ENCODE measurements at regions not wholly inside any gene's neighbourhood (a gene's known extent, or its start where the extent isn't known, plus 50 kb on each side); places are given as distances from the start of the nearest gene placed in this dataset.

DNA sequence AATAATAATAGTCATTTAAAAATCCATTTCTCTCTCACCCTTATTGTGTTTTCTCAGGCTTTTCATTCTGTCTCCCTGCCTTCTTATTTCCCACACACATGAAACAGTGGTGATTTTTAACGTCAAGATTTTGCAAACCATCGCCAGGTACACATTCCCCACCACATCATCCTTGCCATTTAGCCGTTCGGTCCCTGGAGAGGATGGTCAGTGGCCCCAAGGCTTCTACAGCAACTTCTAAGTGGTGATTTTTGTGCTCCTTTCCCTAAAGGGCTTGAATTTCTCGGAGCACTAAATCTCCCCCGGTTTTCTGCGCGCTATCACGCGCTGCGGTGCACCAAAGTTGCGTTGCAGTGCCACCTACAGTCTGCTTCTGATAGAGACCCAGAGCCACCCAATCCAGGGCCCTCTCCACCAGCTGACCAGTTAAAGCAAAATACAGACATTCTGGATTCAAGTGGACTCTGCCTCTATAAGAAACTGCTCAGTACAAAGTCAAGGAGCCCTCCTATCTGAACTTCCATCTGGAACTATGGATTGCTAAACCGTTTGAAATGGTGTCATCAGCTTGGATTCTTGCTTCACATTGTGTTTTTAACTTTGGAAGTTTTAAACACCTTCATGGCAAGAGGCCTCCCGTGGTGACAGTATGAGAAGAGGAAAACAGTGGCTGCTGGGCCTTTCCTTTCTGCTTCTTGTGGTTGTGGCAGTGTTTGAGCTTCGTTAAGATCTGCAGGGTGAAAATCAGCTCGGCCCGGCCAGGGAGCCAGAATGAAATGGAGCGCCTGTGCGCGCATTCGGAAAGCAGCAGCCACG lies 234.0 kb downstream of the SPTSSA start:
- Histone ChIP-seq H3K27ac (no peak overlapping the region), H3K9ac (no peak overlapping the region), H3K79me2 (ENCODE audit: insufficient read depth, low read depth) (no peaks in the 10 kb centered on the region), H3K27me3 (ENCODE audit: insufficient read depth, low read depth) (no peaks in the 10 kb centered on the region), H4K20me1 (ENCODE audit: insufficient read depth) (no peaks in the 10 kb centered on the region), H3K4me2 (no peak overlapping the region), H3K36me3 (ENCODE audit: insufficient read depth) (no peaks in the 10 kb centered on the region), H3K4me3 (IDR thresholded peaks at IDR 0.05; ENCODE audit: insufficient read depth, low read depth, low read length) (no peak overlapping the region), H2AFZ (ENCODE audit: low read depth) (no peak overlapping the region), H3K4me1 (ENCODE audit: low read depth, poor library complexity, severe bottlenecking) (no peaks in the 10 kb centered on the region)
- TF ChIP-seq, protein P1, sequence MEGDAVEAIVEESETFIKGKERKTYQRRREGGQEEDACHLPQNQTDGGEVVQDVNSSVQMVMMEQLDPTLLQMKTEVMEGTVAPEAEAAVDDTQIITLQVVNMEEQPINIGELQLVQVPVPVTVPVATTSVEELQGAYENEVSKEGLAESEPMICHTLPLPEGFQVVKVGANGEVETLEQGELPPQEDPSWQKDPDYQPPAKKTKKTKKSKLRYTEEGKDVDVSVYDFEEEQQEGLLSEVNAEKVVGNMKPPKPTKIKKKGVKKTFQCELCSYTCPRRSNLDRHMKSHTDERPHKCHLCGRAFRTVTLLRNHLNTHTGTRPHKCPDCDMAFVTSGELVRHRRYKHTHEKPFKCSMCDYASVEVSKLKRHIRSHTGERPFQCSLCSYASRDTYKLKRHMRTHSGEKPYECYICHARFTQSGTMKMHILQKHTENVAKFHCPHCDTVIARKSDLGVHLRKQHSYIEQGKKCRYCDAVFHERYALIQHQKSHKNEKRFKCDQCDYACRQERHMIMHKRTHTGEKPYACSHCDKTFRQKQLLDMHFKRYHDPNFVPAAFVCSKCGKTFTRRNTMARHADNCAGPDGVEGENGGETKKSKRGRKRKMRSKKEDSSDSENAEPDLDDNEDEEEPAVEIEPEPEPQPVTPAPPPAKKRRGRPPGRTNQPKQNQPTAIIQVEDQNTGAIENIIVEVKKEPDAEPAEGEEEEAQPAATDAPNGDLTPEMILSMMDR (conservative IDR thresholded peaks at IDR 0.05; ENCODE audit: low read depth, low read length): peak; percentile 13; the same call in 1 of the 2 replicates

DNA sequence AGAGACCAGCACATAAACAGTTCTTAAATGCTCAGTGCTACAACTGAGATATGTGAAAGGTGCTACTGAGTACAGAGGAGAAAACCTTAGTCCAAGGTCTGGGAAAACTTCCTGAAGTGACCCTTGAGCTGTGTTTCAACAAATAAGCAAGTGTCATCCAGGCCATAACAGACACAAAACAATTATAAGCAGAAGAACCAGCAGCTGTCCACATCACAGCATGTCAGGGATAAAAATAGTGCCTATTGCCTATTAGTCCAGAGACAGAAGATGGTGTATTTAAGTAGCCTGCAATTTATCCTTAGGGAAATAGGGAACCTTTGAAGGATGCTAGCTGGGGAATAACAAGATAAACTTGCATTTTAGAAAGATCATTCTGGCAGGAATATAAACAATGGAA lies 237.8 kb downstream of the SPTSSA start:
- Histone ChIP-seq H4K20me1 (ENCODE audit: insufficient read depth) (no peaks in the 10 kb centered on the region), H3K4me3 (IDR thresholded peaks at IDR 0.05; ENCODE audit: insufficient read depth, low read depth, low read length) (no peak overlapping the region), H3K4me2 (no peak overlapping the region), H2AFZ (ENCODE audit: low read depth) (no peak overlapping the region), H3K4me1 (ENCODE audit: low read depth, poor library complexity, severe bottlenecking) (no peaks in the 10 kb centered on the region), H3K36me3 (ENCODE audit: insufficient read depth) (no peaks in the 10 kb centered on the region), H3K27ac (no peak overlapping the region), H3K9ac (no peak overlapping the region), H3K27me3 (ENCODE audit: insufficient read depth, low read depth) (no peaks in the 10 kb centered on the region), H3K79me2 (ENCODE audit: insufficient read depth, low read depth) (no peaks in the 10 kb centered on the region)
- TF ChIP-seq, protein P1 (conservative IDR thresholded peaks at IDR 0.05; ENCODE audit: low read depth, low read length): no peak

DNA sequence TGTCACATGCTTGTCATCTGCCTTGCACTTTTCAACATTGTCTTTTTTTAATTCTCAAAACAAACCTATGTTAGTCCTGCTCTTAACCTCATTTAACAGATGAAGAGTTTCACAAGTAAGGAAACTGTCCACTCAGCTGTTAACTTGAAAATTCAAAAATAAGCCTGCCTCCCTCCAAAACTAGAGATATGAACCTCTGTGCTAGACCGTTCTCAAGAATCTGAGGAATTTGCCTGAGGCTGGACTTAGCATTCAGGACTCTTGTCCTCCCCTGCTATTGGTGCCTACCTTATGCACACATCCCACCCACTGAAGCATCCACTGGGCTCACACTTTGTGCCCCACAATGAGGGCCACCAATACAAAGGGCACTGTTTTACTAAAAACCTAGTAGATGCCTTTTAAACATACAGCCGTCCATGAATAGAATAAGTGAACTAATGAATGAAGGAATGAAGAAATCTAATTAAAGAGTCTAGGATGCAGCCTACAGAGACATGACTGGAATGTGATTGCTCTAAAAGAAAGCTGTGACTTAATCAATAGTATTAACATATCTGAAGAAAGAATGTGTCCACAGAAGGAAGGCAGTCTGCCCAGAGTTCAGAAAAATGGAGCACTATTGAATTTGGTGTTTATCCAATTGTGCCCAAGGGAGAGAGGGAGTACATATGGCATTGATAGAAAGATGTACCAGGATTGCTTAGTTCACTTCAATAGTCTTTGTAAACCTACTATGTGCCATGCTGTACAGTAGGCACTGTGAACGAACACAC lies 238.5 kb downstream of the SPTSSA start:
- H3K9ac ChIP-seq: no peak overlapping the region
- no peaks in the 10 kb centered on the region for H3K79me2 ChIP-seq (ENCODE audit: insufficient read depth, low read depth)
- no peaks in the 10 kb centered on the region for H3K4me1 ChIP-seq (ENCODE audit: low read depth, poor library complexity, severe bottlenecking)
- no peak overlapping the region for H3K4me2 ChIP-seq
- H3K36me3 ChIP-seq (ENCODE audit: insufficient read depth): no peaks in the 10 kb centered on the region
- no peaks in the 10 kb centered on the region for H4K20me1 ChIP-seq (ENCODE audit: insufficient read depth)
- no peak overlapping the region for H3K4me3 ChIP-seq (IDR thresholded peaks at IDR 0.05; ENCODE audit: insufficient read depth, low read depth, low read length)
- no peak overlapping the region for H2AFZ ChIP-seq (ENCODE audit: low read depth)
- H3K27ac ChIP-seq: no peak overlapping the region
- no peaks in the 10 kb centered on the region for H3K27me3 ChIP-seq (ENCODE audit: insufficient read depth, low read depth)
- TF ChIP-seq, protein P1 (conservative IDR thresholded peaks at IDR 0.05; ENCODE audit: low read depth, low read length): no peak

DNA sequence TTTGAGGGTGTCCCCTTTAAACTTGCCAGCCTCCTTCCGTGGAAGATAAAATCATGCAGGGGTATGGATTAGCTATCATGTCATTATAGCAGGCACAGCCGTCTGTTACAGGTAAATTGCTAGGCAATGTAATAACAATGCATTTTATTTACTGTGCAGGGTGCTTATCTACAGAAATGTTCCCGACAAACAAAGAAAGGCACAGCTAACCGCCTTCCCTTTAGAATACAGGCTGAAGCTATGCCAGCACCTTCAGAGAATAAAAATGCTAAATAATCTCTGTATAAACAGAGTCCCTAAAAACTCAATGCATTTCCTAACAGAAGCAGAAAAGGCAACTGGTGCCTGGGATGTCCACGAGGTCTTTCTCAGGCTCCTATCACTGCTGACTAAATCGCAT lies 239.2 kb downstream of the SPTSSA start:
- no peak overlapping the region for H3K9ac ChIP-seq
- no peak overlapping the region for H3K27ac ChIP-seq
- no peak overlapping the region for H2AFZ ChIP-seq (ENCODE audit: low read depth)
- no peak overlapping the region for H3K4me2 ChIP-seq
- no peaks in the 10 kb centered on the region for H4K20me1 ChIP-seq (ENCODE audit: insufficient read depth)
- no peak overlapping the region for H3K4me3 ChIP-seq (IDR thresholded peaks at IDR 0.05; ENCODE audit: insufficient read depth, low read depth, low read length)
- no peaks in the 10 kb centered on the region for H3K36me3 ChIP-seq (ENCODE audit: insufficient read depth)
- H3K4me1 ChIP-seq (ENCODE audit: low read depth, poor library complexity, severe bottlenecking): no peaks in the 10 kb centered on the region
- H3K27me3 ChIP-seq (ENCODE audit: insufficient read depth, low read depth): no peaks in the 10 kb centered on the region
- TF ChIP-seq, protein P1 (conservative IDR thresholded peaks at IDR 0.05; ENCODE audit: low read depth, low read length): no peak
- no peaks in the 10 kb centered on the region for H3K79me2 ChIP-seq (ENCODE audit: insufficient read depth, low read depth)

Data from KMS-11 (cell line).